Activated naive CD4-positive, alpha-beta T cell treated with anti-CD3 and anti-CD28 coated beads, Interleukin-2, amount 50 U/mL, for 72 hours (primary cell): ENCODE measurements at regions not wholly inside any gene's neighbourhood (a gene's known extent, or its start where the extent isn't known, plus 50 kb on each side); places are given as distances from the start of the nearest gene placed in this dataset.

ENCODE experiments used
- ATAC-seq, 2 donors: fragments of 150-1000 bp; cut with Tn5 transposase; 2 replicates each; pipeline ENCODE4 v1.10.0; 2021; ENCODE audit warnings: mild to moderate bottlenecking in 2 of 2, moderate library complexity in 2 of 2
- DNase-seq, 2 donors: peaks; one replicate each; pipeline ENCODE4 v3.0.0; 2021 to 2022; ENCODE audit warnings: low spot score in 2 of 2
- H3K27ac Mint-ChIP-seq, 2 donors: one replicate each; pipeline ENCODE4 v1.8.0; 2022; ENCODE audit warnings: mild to moderate bottlenecking in 2 of 2, mixed read lengths in 2 of 2
- H3K36me3 Mint-ChIP-seq, 2 donors: one replicate each; pipeline ENCODE4 v1.8.0; 2022; ENCODE audit warnings: mixed read lengths in 2 of 2
- H3K9me3 Mint-ChIP-seq, 2 donors: one replicate each; pipeline ENCODE4 v1.8.0; 2022; ENCODE audit warnings: mixed read lengths in 2 of 2

DNA sequence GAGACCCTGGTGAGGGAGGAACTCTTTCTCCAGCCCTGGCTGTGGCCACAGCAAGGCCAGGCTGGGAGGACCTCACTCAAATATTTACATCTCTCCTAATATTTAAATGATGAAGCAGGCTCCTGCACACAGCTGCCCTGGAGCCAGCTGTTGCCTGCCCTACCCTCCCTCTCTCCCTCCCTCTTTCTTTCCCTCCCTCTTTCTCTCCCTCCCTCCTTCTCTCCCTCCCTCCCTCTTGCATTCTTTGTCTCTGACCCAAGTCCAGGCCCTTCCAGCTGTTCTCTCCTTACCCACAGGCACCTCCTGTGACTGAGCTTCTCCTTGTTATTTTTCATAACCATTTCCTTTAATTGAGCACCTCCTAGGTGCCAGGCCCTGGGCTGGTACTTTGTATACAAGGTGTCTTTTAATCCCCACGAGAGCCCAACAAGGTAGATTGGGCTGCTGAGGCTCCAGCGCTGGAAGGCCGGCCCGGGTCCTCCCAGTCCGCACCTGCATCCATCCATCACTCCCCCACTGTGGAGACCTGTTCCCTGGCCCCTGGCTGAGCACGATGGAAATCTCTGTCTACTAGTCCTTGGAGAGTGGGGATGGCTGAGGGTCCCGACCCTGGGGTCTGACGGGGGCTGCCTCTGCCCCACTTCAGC is 242.3 kb downstream of the SEC14L1 start:
- no peak overlapping the region for H3K27ac Mint-ChIP-seq
- ATAC-seq (no peak), DNase-seq (no peak)
- H3K36me3 Mint-ChIP-seq = no peaks in the 10 kb centered on the region
- no peaks in the 10 kb centered on the region for H3K9me3 Mint-ChIP-seq

GRCh38 chr17:77383613-77384608 is 243.1 kb downstream of the SEC14L1 start:
- no peak for ATAC-seq
- Mint-ChIP-seq H3K27ac (no peak overlapping the region), H3K9me3 (no peaks in the 10 kb centered on the region), H3K36me3 (no peaks in the 10 kb centered on the region)
- no peak for DNase-seq

DNA sequence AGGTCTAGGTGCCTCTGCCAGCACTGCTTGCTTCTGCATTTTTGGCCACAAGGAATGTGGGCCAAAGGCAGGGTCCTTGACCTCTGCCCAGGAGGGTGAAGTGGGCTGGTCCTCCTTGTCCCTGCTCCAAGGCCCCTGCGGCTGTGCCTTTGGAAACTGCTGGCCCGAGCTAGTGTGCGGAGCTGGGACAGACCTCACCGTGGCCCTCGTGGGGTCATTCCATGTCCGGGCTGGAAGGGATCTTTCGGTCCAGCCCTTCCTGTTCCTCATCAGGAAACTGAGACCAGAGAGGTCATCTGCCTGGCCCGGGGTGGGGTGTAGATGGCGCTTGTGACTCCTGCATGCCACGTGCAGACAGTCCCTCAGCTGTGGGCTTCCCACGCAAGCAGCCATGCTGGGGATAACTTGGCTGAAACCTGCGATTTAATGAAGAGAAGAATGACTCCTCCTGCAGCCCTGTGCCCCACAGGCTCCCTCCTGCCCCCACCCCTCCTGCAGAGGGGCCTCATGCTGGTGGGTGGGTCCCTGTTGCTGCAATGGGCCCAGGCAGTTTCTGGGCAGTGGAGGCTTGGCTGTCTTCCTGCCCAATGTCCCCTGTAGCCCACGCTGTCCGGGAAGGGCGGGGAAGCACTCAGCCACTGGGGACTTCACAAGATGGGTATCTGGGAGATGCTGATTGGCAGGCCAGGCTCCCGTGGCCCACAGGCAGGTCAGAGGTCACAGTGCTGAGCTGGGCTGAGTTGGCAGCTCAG is 245.2 kb downstream of the SEC14L1 start:
- Mint-ChIP-seq H3K27ac (no peak overlapping the region), H3K9me3 (no peaks in the 10 kb centered on the region), H3K36me3 (no peaks in the 10 kb centered on the region)
- ATAC-seq = no peak
- no peak for DNase-seq

- no peak overlapping the region for H3K27ac Mint-ChIP-seq
- H3K36me3 Mint-ChIP-seq = no peaks in the 10 kb centered on the region
- ATAC-seq = no peak
- H3K9me3 Mint-ChIP-seq = no peaks in the 10 kb centered on the region
- DNase-seq = no peak
These were observed 245.9 kb downstream of the SEC14L1 start for GRCh38 chr17:77386502-77387192.

- H3K9me3 Mint-ChIP-seq = no peaks in the 10 kb centered on the region
- DNase-seq = no peak
- no peaks in the 10 kb centered on the region for H3K36me3 Mint-ChIP-seq
- no peak for ATAC-seq
- no peak overlapping the region for H3K27ac Mint-ChIP-seq
These were observed 247.1 kb downstream of the SEC14L1 start for GRCh38 chr17:77387891-77388290.

DNA sequence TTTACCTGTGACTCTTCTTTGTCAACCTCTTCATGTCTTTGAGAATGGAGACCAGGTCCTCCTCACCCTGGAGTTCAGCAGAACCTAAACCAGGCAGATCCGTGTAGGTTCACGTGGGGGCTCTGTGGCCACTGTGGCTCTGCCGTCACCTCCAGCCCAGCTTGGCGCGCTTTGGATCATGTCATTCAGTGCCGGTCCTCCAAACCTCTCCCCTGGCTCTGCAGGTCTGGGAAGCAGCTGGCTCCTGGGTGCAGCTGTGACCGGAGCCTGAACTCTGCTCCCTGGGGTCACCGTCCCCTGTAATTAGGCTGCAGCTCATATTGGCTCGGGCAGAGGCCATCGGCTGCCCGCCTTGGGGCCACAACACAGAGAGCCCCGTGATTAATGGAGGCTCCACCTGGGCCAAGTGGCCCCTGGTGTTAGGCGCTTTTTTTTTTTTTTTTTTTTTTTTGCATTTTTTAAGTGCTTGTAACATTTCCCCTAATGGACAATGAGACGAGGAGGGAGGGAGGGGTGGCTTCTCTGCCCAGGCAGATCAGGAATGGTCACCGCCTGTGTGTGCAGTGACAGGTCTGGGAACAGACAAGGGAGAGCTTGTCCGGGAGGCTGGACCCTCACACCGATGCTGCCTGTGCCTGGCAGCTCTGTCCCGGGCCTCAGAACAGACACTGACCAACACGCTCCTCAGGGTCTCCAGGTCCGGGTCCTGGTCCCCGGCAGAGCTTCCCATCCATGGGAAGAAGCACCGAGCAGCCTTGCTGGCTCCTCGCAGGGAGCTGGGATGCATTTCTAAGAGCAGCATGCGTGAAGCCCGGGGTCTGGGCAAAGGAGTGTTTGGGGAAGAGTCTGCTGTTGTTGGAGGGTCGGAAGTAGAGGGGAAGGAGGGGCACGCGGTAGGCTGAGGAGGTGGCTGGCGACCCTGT is 247.9 kb downstream of the SEC14L1 start:
- H3K27ac Mint-ChIP-seq = peak overlapping the region in 1 of 2 donors; percentile 85
- ATAC-seq = no peak

GRCh38 chr17:77390870-77391269 is 250.1 kb downstream of the SEC14L1 start:
- Mint-ChIP-seq H3K9me3 (no peaks in the 10 kb centered on the region), H3K36me3 (no peaks in the 10 kb centered on the region), H3K27ac (peak overlapping the region in 1 of 2 donors; percentile 85)
- DNase-seq (no peak), ATAC-seq (no peak)

More for the DNA sequence above, 247.9 kb downstream of the SEC14L1 start:
- Mint-ChIP-seq H3K9me3 (no peaks in the 10 kb centered on the region), H3K36me3 (no peaks in the 10 kb centered on the region)
- DNase-seq = no peak

DNA sequence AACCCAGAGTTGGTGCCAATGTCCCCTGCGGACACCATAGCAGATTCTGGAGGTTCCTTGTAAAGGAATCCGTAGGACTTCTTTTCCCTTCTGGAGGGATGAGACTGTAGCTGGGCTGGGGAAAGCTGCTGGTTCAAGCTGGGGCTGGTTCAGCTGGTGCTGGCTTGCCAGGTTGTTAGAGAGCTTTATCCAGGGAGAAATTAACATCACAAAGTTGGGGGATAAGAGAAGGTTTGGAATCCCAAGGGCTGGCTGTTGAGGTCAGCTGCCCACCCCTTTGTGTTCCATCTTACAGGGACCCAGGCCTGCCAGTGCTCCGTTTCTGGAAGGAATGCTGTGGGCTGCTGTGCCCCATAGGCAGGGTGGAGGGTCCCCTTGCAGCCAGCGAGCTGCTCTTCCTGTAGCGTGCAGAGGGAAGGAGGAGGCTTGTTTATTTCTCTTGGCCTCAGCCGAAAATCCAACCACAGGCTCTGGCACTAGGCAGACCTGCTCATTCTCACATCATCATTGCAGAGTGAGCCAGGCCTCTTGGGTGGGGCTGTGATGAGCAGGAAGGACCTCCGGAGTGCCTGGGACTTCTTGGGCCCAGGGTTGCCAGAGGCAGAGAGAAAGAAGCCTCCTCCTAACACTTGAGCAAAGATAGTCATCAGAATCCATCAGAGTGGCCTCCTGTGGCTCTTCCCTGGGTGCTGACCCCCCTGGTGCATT is 251.1 kb downstream of the SEC14L1 start:
- no peaks in the 10 kb centered on the region for H3K36me3 Mint-ChIP-seq
- DNase-seq (no peak), ATAC-seq (peak; percentile 33 to 48)

GRCh38 chr17:77392376-77393273 is 251.9 kb downstream of the SEC14L1 start:
- peak overlapping the region in 1 of 2 donors; percentile 55 for H3K27ac Mint-ChIP-seq
- H3K9me3 Mint-ChIP-seq = no peaks in the 10 kb centered on the region
- H3K36me3 Mint-ChIP-seq = no peaks in the 10 kb centered on the region
- ATAC-seq = no peak
- no peak for DNase-seq

More for the DNA sequence above, 251.1 kb downstream of the SEC14L1 start:
- Mint-ChIP-seq H3K9me3 (no peaks in the 10 kb centered on the region), H3K27ac (peak overlapping the region; percentile 68 to 79)

- DNase-seq (no peak), ATAC-seq (no peak)
- Mint-ChIP-seq H3K9me3 (no peaks in the 10 kb centered on the region), H3K36me3 (no peaks in the 10 kb centered on the region), H3K27ac (peak overlapping the region in 1 of 2 donors; percentile 55)
These were observed 252.5 kb downstream of the SEC14L1 start for GRCh38 chr17:77393274-77393600.

GRCh38 chr17:77393867-77394539 is 253.2 kb downstream of the SEC14L1 start:
- DNase-seq (no peak), ATAC-seq (no peak)
- Mint-ChIP-seq H3K9me3 (no peaks in the 10 kb centered on the region), H3K36me3 (no peaks in the 10 kb centered on the region), H3K27ac (no peak overlapping the region)

- H3K36me3 Mint-ChIP-seq = no peaks in the 10 kb centered on the region
- ATAC-seq = no peak
- no peak overlapping the region for H3K27ac Mint-ChIP-seq
- no peak for DNase-seq
- no peaks in the 10 kb centered on the region for H3K9me3 Mint-ChIP-seq
These were observed 253.9 kb downstream of the SEC14L1 start for GRCh38 chr17:77394540-77395295.

GRCh38 chr17:77395501-77396048 is 254.8 kb downstream of the SEC14L1 start:
- ATAC-seq = no peak
- Mint-ChIP-seq H3K36me3 (no peaks in the 10 kb centered on the region), H3K9me3 (no peaks in the 10 kb centered on the region), H3K27ac (no peak overlapping the region)
- no peak for DNase-seq
